ENCODE measurements at regions not wholly inside any gene's neighbourhood (a gene's known extent, or its start where the extent isn't known, plus 50 kb on each side); places are given as distances from the start of the nearest gene placed in this dataset.

GRCh38 chr5:73346878-73347408, 101.6 kb downstream of the FOXD1 start:
- TF ChIP-seq CTCF (IDR thresholded peaks at IDR 0.05) (no peak), POLR2A (IDR thresholded peaks at IDR 0.05) (no peak), EP300 (IDR thresholded peaks at IDR 0.05) (no peak), POLR2AphosphoS5 (IDR thresholded peaks at IDR 0.05) (no peak)

Measured in stomach (tissue), 4 donors.